ENCODE measurements at regions not wholly inside any gene's neighbourhood (a gene's known extent, or its start where the extent isn't known, plus 50 kb on each side); places are given as distances from the start of the nearest gene placed in this dataset.

- Histone ChIP-seq H3K36me3 (replicated peaks in 1 of 2; ENCODE audit: insufficient read depth in 1 of 2, low read depth in 2 of 2) (no peaks in the 10 kb centered on the region), H3K4me3 (no peak overlapping the region), H3K4me1 (no peaks in the 10 kb centered on the region), H3K9me3 (no peaks in the 10 kb centered on the region), H3K27me3 (no peaks in the 10 kb centered on the region), H3K27ac (no peak overlapping the region)
- no peak for ATAC-seq
- no peak for DNase-seq
- intact Hi-C loops (cut with DNase I): no loop called here
- 78 to 81% methylated on average over 3 of the region's 3 CpGs for WGBS, 2 donors
- TF ChIP-seq CTCF (IDR thresholded peaks at IDR 0.05): no peak
- no peak for TF ChIP-seq POLR2A (IDR thresholded peaks at IDR 0.05)
Measured at GRCh38 chr1:199719156-199719842, 308.2 kb upstream of the NR5A2 start.

DNA sequence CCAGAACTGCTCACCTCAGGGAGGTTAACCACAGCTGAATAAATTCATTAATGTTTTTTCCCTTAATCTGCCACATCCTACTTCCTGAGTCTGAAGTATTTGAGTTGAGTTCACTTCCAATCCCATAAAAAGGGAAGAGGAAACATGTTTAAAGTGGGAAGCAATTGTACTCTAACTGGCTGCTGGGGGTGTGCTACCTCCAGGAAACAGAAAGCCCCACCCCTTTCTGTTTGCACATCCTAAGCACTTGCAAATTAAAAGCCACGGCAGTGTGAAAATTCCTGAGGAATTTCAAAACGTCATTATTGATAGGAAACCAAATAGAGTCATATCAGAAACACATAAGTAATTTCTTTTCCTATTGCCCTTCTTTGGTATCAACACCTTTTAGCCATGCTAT is 307.0 kb upstream of the NR5A2 start:
- Histone ChIP-seq H3K27me3 (no peaks in the 10 kb centered on the region), H3K27ac (no peak overlapping the region), H3K4me1 (no peaks in the 10 kb centered on the region), H3K36me3 (replicated peaks in 1 of 2; ENCODE audit: insufficient read depth in 1 of 2, low read depth in 2 of 2) (no peaks in the 10 kb centered on the region), H3K4me3 (no peak overlapping the region), H3K9me3 (no peaks in the 10 kb centered on the region)
- no peak for DNase-seq
- intact Hi-C loops (cut with DNase I): no loop called here
- 2 to 6% methylated on average over 2 of the region's 2 CpGs for WGBS, 2 donors
- ATAC-seq: peak; percentile 40
- TF ChIP-seq POLR2A (IDR thresholded peaks at IDR 0.05) (no peak), CTCF (IDR thresholded peaks at IDR 0.05) (no peak)

DNA sequence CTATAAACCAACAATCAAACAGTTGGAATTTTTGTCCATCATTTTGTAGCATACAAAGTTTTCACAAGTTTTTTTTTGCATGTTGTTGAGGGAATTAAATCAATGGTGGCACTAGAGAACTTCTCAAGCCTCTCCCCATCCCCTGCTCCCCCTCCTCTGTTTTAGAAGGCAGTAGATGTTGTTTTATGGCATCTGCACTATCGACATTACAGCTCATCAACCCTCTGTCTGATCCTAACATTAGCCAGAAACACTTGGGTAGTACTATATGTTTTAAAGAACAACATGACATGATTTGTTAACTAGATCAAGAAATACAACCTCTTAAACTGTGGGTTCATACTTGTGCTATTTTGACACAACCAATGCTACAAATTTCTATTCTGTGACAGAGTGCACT is 306.5 kb upstream of the NR5A2 start:
- DNase-seq (no peak), ATAC-seq (no peak)
- intact Hi-C loops (cut with DNase I): no loop called here
- WGBS, 2 donors: 67 to 68% methylated on average over 1 of the region's 1 CpG
- no peaks in the 10 kb centered on the region for H3K9me3 ChIP-seq
- TF ChIP-seq POLR2A (IDR thresholded peaks at IDR 0.05) (no peak), CTCF (IDR thresholded peaks at IDR 0.05) (no peak)
- H3K4me3 ChIP-seq: no peak overlapping the region
- no peak overlapping the region for H3K27ac ChIP-seq
- H3K27me3 ChIP-seq: no peaks in the 10 kb centered on the region
- H3K36me3 ChIP-seq (replicated peaks in 1 of 2; ENCODE audit: insufficient read depth in 1 of 2, low read depth in 2 of 2): no peaks in the 10 kb centered on the region
- H3K4me1 ChIP-seq: no peaks in the 10 kb centered on the region

DNA sequence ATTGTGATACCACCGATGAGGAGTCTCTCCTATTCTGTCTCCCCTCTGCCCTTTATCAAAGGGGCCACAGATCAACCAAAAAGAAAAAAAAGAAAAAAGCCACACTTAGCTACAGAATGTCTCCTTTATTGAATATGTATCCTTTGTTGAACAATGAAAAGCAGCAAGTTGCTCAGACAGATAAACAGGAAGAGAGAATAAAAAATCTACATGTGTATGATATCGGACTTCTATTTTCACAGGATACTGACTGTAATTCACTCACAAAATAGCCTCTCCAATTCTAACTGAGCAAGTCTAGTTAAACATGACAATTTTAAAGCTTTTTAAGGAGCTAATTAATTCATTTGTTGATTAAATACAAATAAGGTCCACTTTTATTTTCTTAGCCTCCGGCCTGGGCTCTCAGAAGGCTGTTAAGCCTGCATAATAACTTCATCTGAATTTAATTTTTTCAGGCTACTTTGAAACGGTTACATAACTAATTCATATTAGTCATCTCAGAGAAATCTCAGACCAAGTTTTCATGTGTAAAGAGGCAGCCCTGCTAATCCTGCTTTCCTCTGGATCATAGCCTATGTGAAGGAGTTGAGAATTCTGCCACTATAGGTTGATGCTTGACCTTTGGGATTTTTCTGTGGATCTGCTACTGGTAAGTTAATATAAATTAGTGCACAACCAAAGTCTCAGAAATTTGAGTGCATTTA is 304.1 kb upstream of the NR5A2 start:
- 66 to 84% methylated on average over 4 of the region's 4 CpGs for WGBS, 2 donors
- H3K4me1 ChIP-seq: no peaks in the 10 kb centered on the region
- no peaks in the 10 kb centered on the region for H3K9me3 ChIP-seq
- H3K4me3 ChIP-seq: no peak overlapping the region
- no peak for ATAC-seq
- H3K27ac ChIP-seq: no peak overlapping the region
- no peak for TF ChIP-seq CTCF (IDR thresholded peaks at IDR 0.05)
- no peak for TF ChIP-seq POLR2A (IDR thresholded peaks at IDR 0.05)
- no peaks in the 10 kb centered on the region for H3K27me3 ChIP-seq
- H3K36me3 ChIP-seq (replicated peaks in 1 of 2; ENCODE audit: insufficient read depth in 1 of 2, low read depth in 2 of 2): no peaks in the 10 kb centered on the region
- DNase-seq: no peak
- intact Hi-C loops (cut with DNase I): no loop called here

- Histone ChIP-seq H3K4me3 (no peak overlapping the region), H3K4me1 (no peaks in the 10 kb centered on the region), H3K27me3 (no peaks in the 10 kb centered on the region), H3K36me3 (replicated peaks in 1 of 2; ENCODE audit: insufficient read depth in 1 of 2, low read depth in 2 of 2) (no peaks in the 10 kb centered on the region), H3K9me3 (no peaks in the 10 kb centered on the region), H3K27ac (no peak overlapping the region)
- ATAC-seq (no peak), DNase-seq (no peak)
- intact Hi-C loops (cut with DNase I): no loop called here
- TF ChIP-seq CTCF (IDR thresholded peaks at IDR 0.05) (no peak), POLR2A (IDR thresholded peaks at IDR 0.05) (no peak)
- 83 to 84% methylated on average over 1 of the region's 1 CpG for WGBS, 2 donors
Measured at GRCh38 chr1:199724049-199724448, 303.5 kb upstream of the NR5A2 start.
